ENCODE measurements at regions not wholly inside any gene's neighbourhood (a gene's known extent, or its start where the extent isn't known, plus 50 kb on each side); places are given as distances from the start of the nearest gene placed in this dataset.

DNA sequence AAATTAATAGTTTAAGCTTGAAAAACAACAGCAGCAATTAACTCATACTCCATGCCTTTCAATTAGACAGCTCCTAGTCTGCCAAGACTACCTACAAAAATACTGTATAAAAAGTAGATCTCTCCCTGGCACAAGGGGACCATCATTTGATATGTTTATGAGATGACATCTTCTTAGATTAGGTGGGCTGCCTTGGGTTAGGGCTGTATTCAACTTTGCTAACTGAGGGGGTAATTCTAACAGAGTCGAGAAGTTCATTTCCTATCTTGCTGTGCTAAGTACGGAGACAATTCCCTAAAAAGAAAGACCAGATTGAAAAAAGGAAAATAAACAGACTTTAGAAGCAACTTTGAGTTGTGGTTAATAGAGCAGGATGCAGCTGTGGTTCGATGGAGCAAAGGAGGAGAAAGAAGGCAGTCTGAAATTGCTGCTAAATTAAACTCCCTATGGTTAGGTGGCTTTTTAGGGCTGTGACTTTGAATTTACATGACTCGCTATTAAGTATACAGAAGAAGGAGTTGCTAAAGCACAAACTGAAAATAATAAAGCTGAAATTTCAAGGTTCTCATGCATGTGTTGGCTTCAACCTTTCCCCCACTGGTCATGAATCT is 75.4 kb downstream of the CDC7 start:
- TF ChIP-seq, protein P1, sequence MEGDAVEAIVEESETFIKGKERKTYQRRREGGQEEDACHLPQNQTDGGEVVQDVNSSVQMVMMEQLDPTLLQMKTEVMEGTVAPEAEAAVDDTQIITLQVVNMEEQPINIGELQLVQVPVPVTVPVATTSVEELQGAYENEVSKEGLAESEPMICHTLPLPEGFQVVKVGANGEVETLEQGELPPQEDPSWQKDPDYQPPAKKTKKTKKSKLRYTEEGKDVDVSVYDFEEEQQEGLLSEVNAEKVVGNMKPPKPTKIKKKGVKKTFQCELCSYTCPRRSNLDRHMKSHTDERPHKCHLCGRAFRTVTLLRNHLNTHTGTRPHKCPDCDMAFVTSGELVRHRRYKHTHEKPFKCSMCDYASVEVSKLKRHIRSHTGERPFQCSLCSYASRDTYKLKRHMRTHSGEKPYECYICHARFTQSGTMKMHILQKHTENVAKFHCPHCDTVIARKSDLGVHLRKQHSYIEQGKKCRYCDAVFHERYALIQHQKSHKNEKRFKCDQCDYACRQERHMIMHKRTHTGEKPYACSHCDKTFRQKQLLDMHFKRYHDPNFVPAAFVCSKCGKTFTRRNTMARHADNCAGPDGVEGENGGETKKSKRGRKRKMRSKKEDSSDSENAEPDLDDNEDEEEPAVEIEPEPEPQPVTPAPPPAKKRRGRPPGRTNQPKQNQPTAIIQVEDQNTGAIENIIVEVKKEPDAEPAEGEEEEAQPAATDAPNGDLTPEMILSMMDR (IDR thresholded peaks at IDR 0.05) = no peak
- Histone ChIP-seq H3K27me3 (no peaks in the 10 kb centered on the region), H3K9me3 (no peaks in the 10 kb centered on the region), H3K4me1 (no peaks in the 10 kb centered on the region), H3K36me3 (no peaks in the 10 kb centered on the region), H3K27ac (no peak overlapping the region), H3K9ac (ENCODE audit: low read depth in 2 of 2, low read length in 2 of 2) (no peak overlapping the region), H3K4me3 (no peak overlapping the region)
- intact Hi-C loops (cut with DNase I) = no loop called here
- DNase-seq = no peak

DNA sequence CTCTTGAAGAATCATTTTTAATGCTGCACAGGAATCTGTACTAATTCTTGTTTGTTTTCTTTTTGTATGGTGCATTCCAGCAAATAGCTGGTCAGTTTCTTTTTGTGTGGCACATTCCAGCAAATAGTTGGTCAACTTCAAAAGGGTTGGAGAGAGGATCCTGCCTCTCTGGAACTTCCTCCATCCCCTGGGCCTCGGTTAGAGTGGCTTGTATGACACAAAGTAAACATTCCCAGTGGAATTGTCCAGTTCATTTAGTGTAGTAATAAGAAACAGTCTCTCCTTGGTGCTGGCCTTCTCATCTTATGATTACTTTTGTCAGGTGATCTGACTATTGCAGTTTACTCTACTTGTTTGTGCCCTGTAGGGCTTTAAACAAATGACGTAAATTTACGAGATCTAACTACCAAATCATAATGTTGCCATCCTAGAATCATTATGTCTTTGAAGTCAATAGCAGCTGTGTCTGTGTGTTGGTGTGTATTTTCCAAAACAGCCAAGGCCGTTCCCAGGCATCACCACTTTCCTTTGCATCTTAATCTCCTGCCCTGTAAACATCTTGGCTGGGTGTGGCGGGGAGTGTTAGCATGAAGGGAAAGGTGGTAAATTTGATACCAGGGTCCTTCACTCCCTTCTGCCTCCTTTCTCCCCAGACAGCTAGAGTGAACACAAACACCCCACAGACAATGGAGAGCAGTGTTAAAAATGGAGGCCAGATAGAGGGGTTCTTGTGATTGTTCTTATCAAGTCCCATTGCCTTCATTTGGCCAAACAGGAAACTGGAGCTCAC is 77.9 kb downstream of the CDC7 start:
- H3K36me3 ChIP-seq = no peaks in the 10 kb centered on the region
- TF ChIP-seq, protein P1 (IDR thresholded peaks at IDR 0.05) = no peak
- no peak overlapping the region for H3K9ac ChIP-seq (ENCODE audit: low read depth in 2 of 2, low read length in 2 of 2)
- no peak overlapping the region for H3K27ac ChIP-seq
- intact Hi-C loops (cut with DNase I) = no loop called here
- no peak for DNase-seq
- no peaks in the 10 kb centered on the region for H3K27me3 ChIP-seq
- no peak overlapping the region for H3K4me3 ChIP-seq
- peaks cover 2% of the 10 kb centered on the region for H3K4me1 ChIP-seq
- no peaks in the 10 kb centered on the region for H3K9me3 ChIP-seq

DNA sequence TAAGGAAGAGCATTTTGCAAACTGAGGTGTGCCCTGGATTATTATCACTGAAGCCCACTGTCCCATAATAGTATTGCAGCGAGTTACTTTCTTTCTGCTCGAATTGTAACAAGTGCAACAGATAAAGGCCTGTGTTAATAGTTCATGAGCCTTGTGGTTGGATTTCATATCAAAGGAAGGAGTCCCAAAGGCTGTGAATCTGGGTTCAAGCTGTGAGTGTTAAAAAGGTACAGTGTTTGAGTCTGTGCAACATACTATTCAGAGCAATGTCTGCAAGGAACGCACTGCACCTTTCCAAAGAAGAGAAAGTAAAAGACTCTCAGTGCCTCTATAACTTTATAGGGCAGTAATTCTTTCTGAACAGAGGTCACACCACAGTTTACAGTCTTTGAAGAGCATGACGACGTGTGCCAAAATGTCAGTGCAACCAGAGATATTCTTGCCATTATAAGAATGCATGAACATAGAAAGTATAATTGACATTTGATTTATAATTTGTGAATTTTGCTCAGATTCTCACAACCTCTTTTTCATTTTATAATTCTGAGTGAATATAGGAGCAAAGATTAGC is 79.1 kb downstream of the CDC7 start:
- H3K27ac ChIP-seq = peak overlapping the region; percentile 4
- DNase-seq = no peak
- peaks cover 2% of the 10 kb centered on the region for H3K4me1 ChIP-seq
- H3K9me3 ChIP-seq = no peaks in the 10 kb centered on the region
- H3K9ac ChIP-seq (ENCODE audit: low read depth in 2 of 2, low read length in 2 of 2) = peak overlapping the region in 1 of 2 donors; percentile 35
- H3K36me3 ChIP-seq = no peaks in the 10 kb centered on the region
- intact Hi-C loops (cut with DNase I) = no loop called here
- no peaks in the 10 kb centered on the region for H3K27me3 ChIP-seq
- H3K4me3 ChIP-seq = no peak overlapping the region
- TF ChIP-seq, protein P1 (IDR thresholded peaks at IDR 0.05) = no peak

DNA sequence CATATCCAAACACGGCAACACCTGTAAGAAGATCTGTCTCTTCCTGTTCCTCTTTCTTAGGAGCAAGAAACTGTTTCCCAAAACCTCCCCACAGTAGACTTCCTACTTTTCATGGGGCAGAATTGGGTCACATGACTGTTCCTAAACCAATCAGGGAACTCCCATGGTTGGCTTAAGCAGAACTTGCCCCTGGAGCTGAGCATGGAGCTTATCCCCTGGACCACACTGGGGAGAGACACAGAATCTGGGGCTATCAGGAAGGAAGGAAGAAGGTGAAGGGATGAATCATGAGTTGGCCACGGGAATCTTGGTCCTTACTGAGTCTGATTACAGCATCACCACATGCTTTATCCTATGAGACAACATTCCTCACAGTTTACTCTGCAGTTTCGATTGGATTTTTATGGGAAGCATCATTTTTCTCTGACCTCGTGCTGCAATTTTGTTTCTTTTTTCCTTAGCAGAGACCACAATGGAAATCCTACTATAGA is 81.8 kb downstream of the CDC7 start:
- Histone ChIP-seq H3K4me1 (peaks cover 2% of the 10 kb centered on the region), H3K4me3 (no peak overlapping the region), H3K9me3 (no peaks in the 10 kb centered on the region), H3K36me3 (no peaks in the 10 kb centered on the region), H3K27me3 (no peaks in the 10 kb centered on the region), H3K27ac (peak overlapping the region; percentile 34), H3K9ac (ENCODE audit: low read depth in 2 of 2, low read length in 2 of 2) (no peak overlapping the region)
- no peak for DNase-seq
- intact Hi-C loops (cut with DNase I) = no loop called here
- TF ChIP-seq, protein P1 (IDR thresholded peaks at IDR 0.05) = no peak

DNA sequence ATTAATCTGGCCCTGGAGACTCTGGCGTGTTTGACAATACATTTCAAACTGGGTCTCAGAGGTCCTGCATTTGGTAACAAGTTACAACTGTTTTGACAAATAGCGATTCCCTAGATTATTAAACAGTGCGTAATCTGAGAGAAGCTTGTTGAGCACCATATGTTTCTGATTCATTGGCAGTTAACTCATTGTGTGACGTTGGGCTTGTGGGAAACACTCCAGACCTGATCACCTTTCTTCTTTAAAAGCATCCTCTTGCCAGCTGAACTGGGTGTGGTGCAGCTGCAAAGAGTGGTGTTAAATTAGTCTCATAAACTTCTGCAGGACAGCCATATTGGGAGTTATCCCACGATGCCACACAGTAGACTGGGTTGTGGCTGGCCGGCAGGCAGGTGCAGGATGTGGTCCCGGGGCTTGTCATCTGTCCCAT is 82.7 kb downstream of the CDC7 start:
- intact Hi-C loops (cut with DNase I) = no loop called here
- TF ChIP-seq, protein P1 (IDR thresholded peaks at IDR 0.05) = no peak
- H3K9me3 ChIP-seq = no peaks in the 10 kb centered on the region
- H3K36me3 ChIP-seq = no peaks in the 10 kb centered on the region
- peak overlapping the region; percentile 19 for H3K27ac ChIP-seq
- no peak overlapping the region for H3K9ac ChIP-seq (ENCODE audit: low read depth in 2 of 2, low read length in 2 of 2)
- peaks cover 2% of the 10 kb centered on the region for H3K4me1 ChIP-seq
- no peak for DNase-seq
- no peak overlapping the region for H3K4me3 ChIP-seq
- no peaks in the 10 kb centered on the region for H3K27me3 ChIP-seq

All from colonic mucosa (tissue), 4 donors.